ENCODE measurements at regions not wholly inside any gene's neighbourhood (a gene's known extent, or its start where the extent isn't known, plus 50 kb on each side); places are given as distances from the start of the nearest gene placed in this dataset.

DNA sequence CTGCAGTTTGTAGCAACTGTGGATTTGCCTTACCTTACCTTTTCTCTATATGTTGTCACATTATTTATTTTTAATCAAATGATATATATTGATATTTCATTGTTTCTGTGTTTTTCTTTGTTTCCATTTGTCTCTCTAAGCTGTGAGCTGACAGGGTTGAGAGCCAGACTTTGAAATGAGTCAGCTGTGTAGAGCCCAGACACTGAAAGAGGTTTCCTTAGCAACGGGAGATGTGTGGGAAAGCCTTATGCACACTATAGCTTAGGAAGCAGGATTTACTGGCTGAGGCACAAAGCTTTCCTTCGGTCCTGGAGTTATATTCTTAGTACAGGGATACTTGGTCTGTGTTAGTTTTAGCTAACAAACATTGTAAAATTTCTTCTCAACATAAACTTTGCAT, 192.2 kb downstream of the FGF13 start (continued):
- TF ChIP-seq RUNX3 (IDR thresholded peaks at IDR 0.05; ENCODE audit: low read length) = no peak
- no peak for TF ChIP-seq SIX5 (IDR thresholded peaks at IDR 0.05; ENCODE audit: low read depth, low read length, severe bottlenecking)
- TF ChIP-seq, protein P1, sequence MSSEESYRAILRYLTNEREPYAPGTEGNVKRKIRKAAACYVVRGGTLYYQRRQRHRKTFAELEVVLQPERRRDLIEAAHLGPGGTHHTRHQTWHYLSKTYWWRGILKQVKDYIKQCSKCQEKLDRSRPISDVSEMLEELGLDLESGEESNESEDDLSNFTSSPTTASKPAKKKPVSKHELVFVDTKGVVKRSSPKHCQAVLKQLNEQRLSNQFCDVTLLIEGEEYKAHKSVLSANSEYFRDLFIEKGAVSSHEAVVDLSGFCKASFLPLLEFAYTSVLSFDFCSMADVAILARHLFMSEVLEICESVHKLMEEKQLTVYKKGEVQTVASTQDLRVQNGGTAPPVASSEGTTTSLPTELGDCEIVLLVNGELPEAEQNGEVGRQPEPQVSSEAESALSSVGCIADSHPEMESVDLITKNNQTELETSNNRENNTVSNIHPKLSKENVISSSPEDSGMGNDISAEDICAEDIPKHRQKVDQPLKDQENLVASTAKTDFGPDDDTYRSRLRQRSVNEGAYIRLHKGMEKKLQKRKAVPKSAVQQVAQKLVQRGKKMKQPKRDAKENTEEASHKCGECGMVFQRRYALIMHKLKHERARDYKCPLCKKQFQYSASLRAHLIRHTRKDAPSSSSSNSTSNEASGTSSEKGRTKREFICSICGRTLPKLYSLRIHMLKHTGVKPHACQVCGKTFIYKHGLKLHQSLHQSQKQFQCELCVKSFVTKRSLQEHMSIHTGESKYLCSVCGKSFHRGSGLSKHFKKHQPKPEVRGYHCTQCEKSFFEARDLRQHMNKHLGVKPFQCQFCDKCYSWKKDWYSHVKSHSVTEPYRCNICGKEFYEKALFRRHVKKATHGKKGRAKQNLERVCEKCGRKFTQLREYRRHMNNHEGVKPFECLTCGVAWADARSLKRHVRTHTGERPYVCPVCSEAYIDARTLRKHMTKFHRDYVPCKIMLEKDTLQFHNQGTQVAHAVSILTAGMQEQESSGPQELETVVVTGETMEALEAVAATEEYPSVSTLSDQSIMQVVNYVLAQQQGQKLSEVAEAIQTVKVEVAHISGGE (CRISPR knock-in tag; IDR thresholded peaks at IDR 0.05) = no peak
- no peak for TF ChIP-seq ATF7 (IDR thresholded peaks at IDR 0.05; ENCODE audit: low read depth)
- TF ChIP-seq, protein P2, sequence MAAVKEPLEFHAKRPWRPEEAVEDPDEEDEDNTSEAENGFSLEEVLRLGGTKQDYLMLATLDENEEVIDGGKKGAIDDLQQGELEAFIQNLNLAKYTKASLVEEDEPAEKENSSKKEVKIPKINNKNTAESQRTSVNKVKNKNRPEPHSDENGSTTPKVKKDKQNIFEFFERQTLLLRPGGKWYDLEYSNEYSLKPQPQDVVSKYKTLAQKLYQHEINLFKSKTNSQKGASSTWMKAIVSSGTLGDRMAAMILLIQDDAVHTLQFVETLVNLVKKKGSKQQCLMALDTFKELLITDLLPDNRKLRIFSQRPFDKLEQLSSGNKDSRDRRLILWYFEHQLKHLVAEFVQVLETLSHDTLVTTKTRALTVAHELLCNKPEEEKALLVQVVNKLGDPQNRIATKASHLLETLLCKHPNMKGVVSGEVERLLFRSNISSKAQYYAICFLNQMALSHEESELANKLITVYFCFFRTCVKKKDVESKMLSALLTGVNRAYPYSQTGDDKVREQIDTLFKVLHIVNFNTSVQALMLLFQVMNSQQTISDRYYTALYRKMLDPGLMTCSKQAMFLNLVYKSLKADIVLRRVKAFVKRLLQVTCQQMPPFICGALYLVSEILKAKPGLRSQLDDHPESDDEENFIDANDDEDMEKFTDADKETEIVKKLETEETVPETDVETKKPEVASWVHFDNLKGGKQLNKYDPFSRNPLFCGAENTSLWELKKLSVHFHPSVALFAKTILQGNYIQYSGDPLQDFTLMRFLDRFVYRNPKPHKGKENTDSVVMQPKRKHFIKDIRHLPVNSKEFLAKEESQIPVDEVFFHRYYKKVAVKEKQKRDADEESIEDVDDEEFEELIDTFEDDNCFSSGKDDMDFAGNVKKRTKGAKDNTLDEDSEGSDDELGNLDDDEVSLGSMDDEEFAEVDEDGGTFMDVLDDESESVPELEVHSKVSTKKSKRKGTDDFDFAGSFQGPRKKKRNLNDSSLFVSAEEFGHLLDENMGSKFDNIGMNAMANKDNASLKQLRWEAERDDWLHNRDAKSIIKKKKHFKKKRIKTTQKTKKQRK (IDR thresholded peaks at IDR 0.05; ENCODE audit: low read depth, low read length) = no peak
- no peak for TF ChIP-seq POLR2A (IDR thresholded peaks at IDR 0.05; ENCODE audit: low read depth, low read length)
- TF ChIP-seq, protein P3, sequence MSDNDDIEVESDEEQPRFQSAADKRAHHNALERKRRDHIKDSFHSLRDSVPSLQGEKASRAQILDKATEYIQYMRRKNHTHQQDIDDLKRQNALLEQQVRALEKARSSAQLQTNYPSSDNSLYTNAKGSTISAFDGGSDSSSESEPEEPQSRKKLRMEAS (IDR thresholded peaks at IDR 0.05; ENCODE audit: low read depth, low read length) = no peak
- TF ChIP-seq RCOR1 (conservative IDR thresholded peaks at IDR 0.05; ENCODE audit: low read depth, low read length) = no peak
